ENCODE measurements at regions not wholly inside any gene's neighbourhood (a gene's known extent, or its start where the extent isn't known, plus 50 kb on each side); places are given as distances from the start of the nearest gene placed in this dataset.

- TF ChIP-seq ZNF462 (CRISPR knock-in tag; IDR thresholded peaks at IDR 0.05) (no peak), CREB1 (CRISPR knock-in tag; IDR thresholded peaks at IDR 0.05; ENCODE audit: low read depth) (no peak)
Measured at GRCh38 chr14:66426451-66426850, 59.7 kb upstream of the CCDC196 start (continued).

GRCh38 chr14:66432334-66432733 is 53.8 kb upstream of the CCDC196 start:
- Histone ChIP-seq H3K4me3 (no peak overlapping the region), H2AFZ (no peak overlapping the region), H3K4me1 (ENCODE audit: insufficient read depth) (no peaks in the 10 kb centered on the region), H4K20me1 (replicated peaks; ENCODE audit: insufficient read depth) (no peaks in the 10 kb centered on the region), H3K36me3 (ENCODE audit: insufficient read depth) (no peaks in the 10 kb centered on the region), H3K27ac (ENCODE audit: low read depth) (no peak overlapping the region), H3F3A (replicated peaks; ENCODE audit: low read depth) (no peaks in the 10 kb centered on the region), H3K79me2 (replicated peaks; ENCODE audit: insufficient read depth) (no peaks in the 10 kb centered on the region), H3K9me2 (ENCODE audit: insufficient read depth) (peaks cover 8% of the 10 kb centered on the region; the same call in 1 of the 2 replicates), H3K4me2 (no peak overlapping the region), H3K27me3 (ENCODE audit: insufficient read depth) (no peaks in the 10 kb centered on the region)
- H3K4me1 Mint-ChIP-seq: no peaks in the 10 kb centered on the region
- H3K27ac Mint-ChIP-seq: no peak overlapping the region
- DNase-seq (ENCODE audit: low spot score) (no peak), ATAC-seq (no peak)
- H3K4me3 Mint-ChIP-seq: no peak overlapping the region
- no peaks in the 10 kb centered on the region for H3K27me3 Mint-ChIP-seq (ENCODE audit: insufficient read depth, low read depth, poor library complexity)
- no peaks in the 10 kb centered on the region for H3K36me3 Mint-ChIP-seq (ENCODE audit: low read depth)
- H3K9me3 Mint-ChIP-seq: peaks cover 5% of the 10 kb centered on the region; the same call in 2 of the 3 replicates
- TF ChIP-seq EZH2phosphoT487 (IDR thresholded peaks at IDR 0.05; ENCODE audit: unreplicated experiment) (no peak), STAT1 (IDR thresholded peaks at IDR 0.05; ENCODE audit: unreplicated experiment) (no peak), EZH2 (IDR thresholded peaks at IDR 0.05; ENCODE audit: low read depth, unreplicated experiment) (no peak), ETS1 (IDR thresholded peaks at IDR 0.05) (no peak), POLR2AphosphoS5 (IDR thresholded peaks at IDR 0.05; ENCODE audit: low read depth) (no peak), ZNF331 (CRISPR knock-in tag; IDR thresholded peaks at IDR 0.05; ENCODE audit: low read depth) (no peak), ZNF114 (CRISPR knock-in tag; IDR thresholded peaks at IDR 0.05) (no peak), JUNB (IDR thresholded peaks at IDR 0.05; ENCODE audit: unreplicated experiment) (no peak), ZNF462 (CRISPR knock-in tag; IDR thresholded peaks at IDR 0.05) (no peak)
